AG10803 (cell line): ENCODE measurements at regions not wholly inside any gene's neighbourhood (a gene's known extent, or its start where the extent isn't known, plus 50 kb on each side); places are given as distances from the start of the nearest gene placed in this dataset.

Experiments
- DNase-seq: peaks from one replicate; pipeline ENCODE4 v3.0.0; 2010; ENCODE audit warnings: low read depth
- H3K4me3 ChIP-seq: 2 replicates; pipeline ENCODE4 v1.5.1; 2011; ENCODE audit warnings: mild to moderate bottlenecking, low read length, control low read depth
- TF ChIP-seq, protein P1 (sequence below): conservative IDR thresholded peaks from 2 replicates; pipeline ENCODE4 v1.5.1; 2011; ENCODE audit warnings: mild to moderate bottlenecking, low read length, control low read depth, inconsistent platforms

DNA sequence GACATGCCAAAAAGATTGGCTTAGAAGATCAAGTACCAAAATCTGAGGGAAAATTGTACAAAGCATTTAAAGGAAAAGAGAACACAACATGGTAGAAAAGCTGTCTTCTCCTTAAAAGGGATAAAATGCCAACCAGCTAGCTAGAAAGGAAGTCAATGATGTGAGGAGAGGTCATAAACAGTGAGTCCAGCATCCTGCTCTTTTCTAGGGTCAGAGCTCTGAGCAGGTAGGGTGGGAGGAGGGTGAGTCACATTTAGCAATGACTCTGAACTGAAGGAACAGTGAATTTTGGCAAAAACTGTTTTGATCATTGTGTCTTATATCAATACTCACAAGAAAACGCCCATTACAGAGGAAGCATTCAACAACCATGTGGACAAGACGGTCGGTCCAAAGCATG lies 322.3 kb downstream of the DAD1 start:
- no peak overlapping the region for H3K4me3 ChIP-seq
- no peak for DNase-seq
- TF ChIP-seq, protein P1, sequence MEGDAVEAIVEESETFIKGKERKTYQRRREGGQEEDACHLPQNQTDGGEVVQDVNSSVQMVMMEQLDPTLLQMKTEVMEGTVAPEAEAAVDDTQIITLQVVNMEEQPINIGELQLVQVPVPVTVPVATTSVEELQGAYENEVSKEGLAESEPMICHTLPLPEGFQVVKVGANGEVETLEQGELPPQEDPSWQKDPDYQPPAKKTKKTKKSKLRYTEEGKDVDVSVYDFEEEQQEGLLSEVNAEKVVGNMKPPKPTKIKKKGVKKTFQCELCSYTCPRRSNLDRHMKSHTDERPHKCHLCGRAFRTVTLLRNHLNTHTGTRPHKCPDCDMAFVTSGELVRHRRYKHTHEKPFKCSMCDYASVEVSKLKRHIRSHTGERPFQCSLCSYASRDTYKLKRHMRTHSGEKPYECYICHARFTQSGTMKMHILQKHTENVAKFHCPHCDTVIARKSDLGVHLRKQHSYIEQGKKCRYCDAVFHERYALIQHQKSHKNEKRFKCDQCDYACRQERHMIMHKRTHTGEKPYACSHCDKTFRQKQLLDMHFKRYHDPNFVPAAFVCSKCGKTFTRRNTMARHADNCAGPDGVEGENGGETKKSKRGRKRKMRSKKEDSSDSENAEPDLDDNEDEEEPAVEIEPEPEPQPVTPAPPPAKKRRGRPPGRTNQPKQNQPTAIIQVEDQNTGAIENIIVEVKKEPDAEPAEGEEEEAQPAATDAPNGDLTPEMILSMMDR: no peak

DNA sequence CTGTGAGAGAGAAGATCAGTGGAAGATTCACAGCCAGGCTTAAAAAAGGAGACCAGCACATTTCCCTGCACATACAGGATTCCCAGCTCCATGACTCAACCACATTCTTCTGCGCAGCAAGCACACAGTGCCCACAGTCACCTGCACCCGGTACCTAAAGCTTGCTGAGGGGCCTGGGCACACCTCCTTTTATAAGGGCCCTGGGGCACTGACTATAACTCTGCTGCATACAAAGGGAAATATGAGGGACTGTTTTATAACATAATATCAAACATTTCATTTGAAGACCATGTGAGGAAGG lies 322.9 kb downstream of the DAD1 start:
- no peak overlapping the region for H3K4me3 ChIP-seq
- no peak for DNase-seq
- TF ChIP-seq, protein P1: no peak

DNA sequence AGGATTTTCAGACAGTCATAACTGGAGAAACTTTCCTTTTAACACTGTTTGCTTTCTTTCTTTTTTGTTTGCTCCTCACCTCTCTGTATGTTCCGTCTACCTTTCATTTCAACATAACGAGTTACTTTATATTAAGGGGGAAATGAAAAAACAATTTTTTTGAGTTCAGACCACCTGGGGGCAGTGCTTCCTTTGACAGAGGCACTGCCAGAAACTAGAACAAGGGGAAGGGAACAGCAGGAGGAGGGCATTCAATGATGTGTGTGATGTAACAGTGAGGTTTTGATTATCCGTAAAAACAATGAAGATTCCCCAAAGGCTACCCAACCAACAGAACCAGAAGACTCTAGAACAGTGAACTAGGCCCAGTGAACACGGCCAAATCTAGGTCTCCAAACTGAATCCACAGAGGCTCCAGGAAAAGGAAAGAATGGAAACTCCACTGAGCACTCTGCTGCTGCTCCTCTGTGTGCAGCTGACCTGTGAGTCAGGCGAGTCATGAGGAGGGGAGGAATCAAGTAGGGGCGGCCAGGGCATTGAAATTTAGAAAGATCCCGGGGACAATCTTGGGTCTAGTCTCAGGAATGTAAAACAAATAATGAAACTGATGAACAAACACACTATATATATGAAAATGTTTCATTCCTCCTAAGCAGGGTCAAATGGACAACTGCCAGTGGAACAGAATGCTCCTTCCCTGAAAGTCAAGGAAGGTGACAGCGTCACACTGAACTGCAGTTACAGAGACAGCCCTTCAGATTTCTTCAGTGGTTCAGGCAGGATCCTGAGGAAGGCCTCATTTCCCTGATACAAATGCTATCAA lies 323.5 kb downstream of the DAD1 start:
- no peak for DNase-seq
- TF ChIP-seq, protein P1: no peak
- H3K4me3 ChIP-seq: no peak overlapping the region

DNA sequence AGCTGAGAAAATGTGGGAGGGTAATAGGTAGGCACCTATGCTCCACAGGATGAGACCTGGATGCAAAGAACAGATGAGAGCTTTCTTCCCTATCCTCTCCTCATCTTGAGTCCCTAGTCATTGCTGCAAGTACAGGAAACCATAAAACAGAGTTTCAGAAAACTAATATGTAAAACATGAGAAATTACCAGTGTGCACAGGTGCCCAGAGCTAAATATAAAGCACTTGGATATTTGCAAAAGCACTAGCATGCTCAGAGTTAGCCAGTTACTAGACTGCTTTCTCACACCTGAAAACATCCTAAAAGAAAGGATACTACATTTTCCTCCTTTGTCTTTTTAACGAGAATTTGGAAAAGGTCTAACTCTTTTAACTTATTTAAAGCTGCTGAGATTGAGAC lies 324.3 kb downstream of the DAD1 start:
- TF ChIP-seq, protein P1: no peak
- no peak overlapping the region for H3K4me3 ChIP-seq
- DNase-seq: no peak

DNA sequence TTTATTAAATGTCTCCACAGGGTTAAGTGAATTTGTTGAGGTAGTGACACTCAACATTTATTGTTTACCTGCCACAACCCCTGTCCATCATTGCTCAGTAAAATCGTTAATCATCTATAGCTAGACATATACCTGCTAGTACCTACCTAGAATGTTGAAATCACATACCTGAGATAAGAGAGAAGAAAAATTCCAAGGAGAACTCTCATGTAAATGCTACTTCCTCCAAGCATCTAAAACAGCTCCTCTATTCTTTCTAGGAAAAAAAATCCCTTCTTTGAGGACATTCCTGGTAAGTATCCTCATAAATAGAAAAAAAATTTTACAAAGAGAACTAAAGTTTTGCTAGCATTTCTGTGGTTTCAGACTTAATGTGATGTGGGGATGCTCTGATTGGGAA lies 325.1 kb downstream of the DAD1 start:
- no peak overlapping the region for H3K4me3 ChIP-seq
- DNase-seq: no peak
- TF ChIP-seq, protein P1: no peak

DNA sequence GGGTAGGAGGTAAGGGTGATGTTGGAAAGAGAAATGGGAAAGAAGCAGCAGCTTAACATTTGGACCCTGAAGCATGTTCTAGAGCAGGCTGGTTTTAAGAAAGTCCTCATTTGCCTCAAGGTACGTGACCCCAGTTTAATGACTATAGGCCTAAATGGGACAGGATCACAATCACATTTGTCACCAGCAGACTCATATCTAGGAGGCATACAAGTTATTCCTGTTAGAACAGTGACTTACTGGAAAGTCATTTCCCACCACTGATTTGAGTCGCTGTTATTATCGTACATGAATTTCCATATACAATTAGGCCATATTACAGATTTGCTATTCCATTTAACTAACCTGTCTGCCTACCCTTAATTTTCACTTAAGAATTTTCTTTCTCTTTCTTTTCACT lies 326.1 kb downstream of the DAD1 start:
- TF ChIP-seq, protein P1: no peak
- no peak for DNase-seq
- no peak overlapping the region for H3K4me3 ChIP-seq
